Gastroesophageal sphincter (tissue), 4 donors: ENCODE measurements at regions not wholly inside any gene's neighbourhood (a gene's known extent, or its start where the extent isn't known, plus 50 kb on each side); places are given as distances from the start of the nearest gene placed in this dataset.

Experiments
- ATAC-seq: fragments of 150-250 bp; one replicate; pipeline ENCODE4 v1.9.1; 2016; ENCODE audit warnings: mild to moderate bottlenecking, moderate library complexity
- H3K27ac ChIP-seq, 4 donors: fragments of 200-600 bp; sonication (generic) in 3 of 4; 1 replicate in 3 of 4; 2 replicates in 1 of 4; pipeline ENCODE4 v1.5.1; 2016 to 2019
- H3K27me3 ChIP-seq: fragments of 200-600 bp; sonication (generic); one replicate; pipeline ENCODE4 v1.5.1; 2019
- H3K36me3 ChIP-seq, 2 donors: fragments of 200-600 bp; sonication (generic); one replicate each; pipeline ENCODE4 v1.5.1; 2019; ENCODE audit warnings: control low read depth in 1 of 2
- H3K4me1 ChIP-seq, 3 donors: fragments of 200-600 bp; sonication (generic); 1 replicate in 2 of 3; 2 replicates in 1 of 3; pipeline ENCODE4 v1.5.1; 2016 to 2019; ENCODE audit warnings: control low read depth in 2 of 3
- H3K4me3 ChIP-seq, 2 donors: fragments of 200-600 bp; sonication (generic); one replicate each; pipeline ENCODE4 v1.5.1; 2019; ENCODE audit warnings: mild to moderate bottlenecking in 1 of 2, moderate library complexity in 1 of 2
- H3K9me3 ChIP-seq, 3 donors: fragments of 200-600 bp; sonication (generic); one replicate each; pipeline ENCODE4 v1.5.1; 2017 to 2019; ENCODE audit warnings: control low read depth in 2 of 3
- EP300 ChIP-seq: sonication (generic); formaldehyde crosslinking; IDR thresholded peaks from one replicate; pipeline ENCODE4 v1.6.1; 2017; ENCODE audit warnings: antibody characterized with exemption, mild to moderate bottlenecking
- POLR2A ChIP-seq, 2 donors: fragments of 450-650 bp; IDR thresholded peaks; one replicate each; pipeline ENCODE4 v1.6.1; 2017; ENCODE audit warnings: antibody characterized with exemption in 2 of 2, mild to moderate bottlenecking in 2 of 2, moderate library complexity in 1 of 2
- POLR2AphosphoS5 ChIP-seq: sonication (generic); formaldehyde crosslinking; IDR thresholded peaks from one replicate; pipeline ENCODE4 v1.6.1; 2017; ENCODE audit warnings: antibody characterized with exemption
- WGBS, 2 donors: methylation state at CpG; one replicate each; pipeline ENCODE4 v1.1.5; 2018; ENCODE audit warnings: low coverage in 1 of 2; 5-methylcytosine and 5-hydroxymethylcytosine counted together
- TF ChIP-seq, protein P1 (sequence below), 4 experiments: fragments of 200-600 bp in 2 of 4; fragments of 450-650 bp in 2 of 4; sonication (generic) in 1 of 4; IDR thresholded peaks; one replicate each; pipeline ENCODE4 v1.5.1; 2017 to 2019; ENCODE audit warnings: antibody characterized with exemption in 4 of 4, mild to moderate bottlenecking in 2 of 4, moderate library complexity in 2 of 4

DNA sequence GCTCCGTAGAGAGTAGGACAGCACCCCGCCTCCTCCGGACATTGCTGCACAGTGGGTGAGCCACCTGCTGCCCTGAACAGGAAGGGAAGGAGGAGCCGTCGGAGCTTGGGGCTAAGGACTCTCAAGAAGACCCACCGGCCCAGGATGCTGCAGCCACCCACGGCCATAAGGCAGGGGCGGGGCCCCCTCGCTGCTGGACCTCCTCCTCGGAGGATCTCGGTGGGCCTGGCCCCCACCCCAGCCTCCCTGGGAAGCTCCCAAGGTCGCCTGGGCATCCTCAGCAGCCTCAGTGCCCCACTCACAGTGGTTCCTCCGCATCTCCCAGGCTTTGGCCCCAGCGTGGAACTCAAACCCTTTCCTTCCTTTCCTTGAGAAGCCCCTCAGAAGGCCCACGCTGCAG is 68.6 kb upstream of the DIO3 start:
- Histone ChIP-seq H3K4me3 (no peak overlapping the region), H3K4me1 (peaks cover 0 to 9% (median 0%) of the 10 kb centered on the region in 3 donors), H3K27ac (no peak overlapping the region), H3K36me3 (no peaks in the 10 kb centered on the region), H3K27me3 (peaks cover 36% of the 10 kb centered on the region), H3K9me3 (peaks cover 0 to 30% (median 0%) of the 10 kb centered on the region in 3 donors)
- no CpG with 5 or more reads among the region's 15 CpGs for WGBS, 2 donors
- no peak for ATAC-seq
- no peak for TF ChIP-seq POLR2AphosphoS5
- TF ChIP-seq, protein P1, sequence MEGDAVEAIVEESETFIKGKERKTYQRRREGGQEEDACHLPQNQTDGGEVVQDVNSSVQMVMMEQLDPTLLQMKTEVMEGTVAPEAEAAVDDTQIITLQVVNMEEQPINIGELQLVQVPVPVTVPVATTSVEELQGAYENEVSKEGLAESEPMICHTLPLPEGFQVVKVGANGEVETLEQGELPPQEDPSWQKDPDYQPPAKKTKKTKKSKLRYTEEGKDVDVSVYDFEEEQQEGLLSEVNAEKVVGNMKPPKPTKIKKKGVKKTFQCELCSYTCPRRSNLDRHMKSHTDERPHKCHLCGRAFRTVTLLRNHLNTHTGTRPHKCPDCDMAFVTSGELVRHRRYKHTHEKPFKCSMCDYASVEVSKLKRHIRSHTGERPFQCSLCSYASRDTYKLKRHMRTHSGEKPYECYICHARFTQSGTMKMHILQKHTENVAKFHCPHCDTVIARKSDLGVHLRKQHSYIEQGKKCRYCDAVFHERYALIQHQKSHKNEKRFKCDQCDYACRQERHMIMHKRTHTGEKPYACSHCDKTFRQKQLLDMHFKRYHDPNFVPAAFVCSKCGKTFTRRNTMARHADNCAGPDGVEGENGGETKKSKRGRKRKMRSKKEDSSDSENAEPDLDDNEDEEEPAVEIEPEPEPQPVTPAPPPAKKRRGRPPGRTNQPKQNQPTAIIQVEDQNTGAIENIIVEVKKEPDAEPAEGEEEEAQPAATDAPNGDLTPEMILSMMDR (IDR thresholded peaks at IDR 0.05) = no peak

DNA sequence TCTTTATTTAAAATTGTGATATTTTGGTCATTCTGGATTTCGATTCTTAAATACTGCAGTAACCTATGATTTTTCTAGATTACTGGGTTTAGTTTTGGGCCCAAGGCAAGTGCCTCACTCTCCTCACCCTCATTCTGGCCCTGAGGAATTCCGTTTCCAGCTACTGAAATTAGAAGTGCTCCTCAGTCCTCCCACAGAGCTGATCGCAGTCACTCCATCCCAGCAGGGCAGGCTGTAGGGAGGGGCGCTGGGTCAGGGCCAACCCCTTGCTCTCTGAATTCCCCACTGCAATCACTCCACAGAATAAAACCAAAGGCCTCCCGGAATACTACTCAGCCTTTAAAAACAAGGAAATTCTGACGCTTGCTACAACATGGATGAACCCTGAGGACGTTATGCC is 66.5 kb upstream of the DIO3 start:
- WGBS, 2 donors = 57 to 73% methylated on average over 3 of the region's 7 CpGs
- Histone ChIP-seq H3K4me1 (peaks cover 0 to 11% (median 0%) of the 10 kb centered on the region in 3 donors), H3K36me3 (no peaks in the 10 kb centered on the region), H3K9me3 (peaks cover 0 to 18% (median 0%) of the 10 kb centered on the region in 3 donors), H3K27me3 (peaks cover 57% of the 10 kb centered on the region), H3K27ac (no peak overlapping the region), H3K4me3 (no peak overlapping the region)
- TF ChIP-seq EP300 (no peak), POLR2AphosphoS5 (no peak), POLR2A (IDR thresholded peaks at IDR 0.05) (no peak)
- TF ChIP-seq, protein P1 (IDR thresholded peaks at IDR 0.05) = no peak
- no peak for ATAC-seq

DNA sequence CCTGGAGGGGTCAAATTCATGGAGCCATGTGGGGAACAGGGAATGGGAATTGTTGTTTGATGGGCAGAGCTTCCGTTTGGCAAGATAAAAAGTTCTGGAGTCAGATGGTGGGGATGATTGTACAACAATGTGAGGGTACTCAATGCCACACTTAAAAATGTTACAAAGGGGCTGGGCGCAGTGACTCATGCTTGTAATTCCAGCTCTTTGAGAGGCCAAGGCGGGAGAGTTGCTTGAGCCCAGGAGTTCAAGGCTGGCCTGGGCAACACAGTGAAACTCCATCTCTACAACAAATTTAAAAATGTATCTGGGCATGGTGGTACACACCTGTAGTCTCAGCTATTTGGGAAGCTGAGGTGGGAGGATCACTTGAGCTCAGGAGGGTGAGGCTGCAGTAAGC is 66.0 kb upstream of the DIO3 start:
- 85 to 86% methylated on average over 3 of the region's 3 CpGs for WGBS, 2 donors
- H3K36me3 ChIP-seq = no peaks in the 10 kb centered on the region
- TF ChIP-seq POLR2A (IDR thresholded peaks at IDR 0.05) (no peak), POLR2AphosphoS5 (no peak), EP300 (no peak)
- TF ChIP-seq, protein P1 (IDR thresholded peaks at IDR 0.05) = no peak
- H3K4me3 ChIP-seq = no peak overlapping the region
- peaks cover 61% of the 10 kb centered on the region for H3K27me3 ChIP-seq
- H3K27ac ChIP-seq = no peak overlapping the region
- H3K4me1 ChIP-seq = peaks cover 0 to 11% (median 0%) of the 10 kb centered on the region in 3 donors
- H3K9me3 ChIP-seq = peaks cover 0 to 18% (median 0%) of the 10 kb centered on the region in 3 donors
- no peak for ATAC-seq

DNA sequence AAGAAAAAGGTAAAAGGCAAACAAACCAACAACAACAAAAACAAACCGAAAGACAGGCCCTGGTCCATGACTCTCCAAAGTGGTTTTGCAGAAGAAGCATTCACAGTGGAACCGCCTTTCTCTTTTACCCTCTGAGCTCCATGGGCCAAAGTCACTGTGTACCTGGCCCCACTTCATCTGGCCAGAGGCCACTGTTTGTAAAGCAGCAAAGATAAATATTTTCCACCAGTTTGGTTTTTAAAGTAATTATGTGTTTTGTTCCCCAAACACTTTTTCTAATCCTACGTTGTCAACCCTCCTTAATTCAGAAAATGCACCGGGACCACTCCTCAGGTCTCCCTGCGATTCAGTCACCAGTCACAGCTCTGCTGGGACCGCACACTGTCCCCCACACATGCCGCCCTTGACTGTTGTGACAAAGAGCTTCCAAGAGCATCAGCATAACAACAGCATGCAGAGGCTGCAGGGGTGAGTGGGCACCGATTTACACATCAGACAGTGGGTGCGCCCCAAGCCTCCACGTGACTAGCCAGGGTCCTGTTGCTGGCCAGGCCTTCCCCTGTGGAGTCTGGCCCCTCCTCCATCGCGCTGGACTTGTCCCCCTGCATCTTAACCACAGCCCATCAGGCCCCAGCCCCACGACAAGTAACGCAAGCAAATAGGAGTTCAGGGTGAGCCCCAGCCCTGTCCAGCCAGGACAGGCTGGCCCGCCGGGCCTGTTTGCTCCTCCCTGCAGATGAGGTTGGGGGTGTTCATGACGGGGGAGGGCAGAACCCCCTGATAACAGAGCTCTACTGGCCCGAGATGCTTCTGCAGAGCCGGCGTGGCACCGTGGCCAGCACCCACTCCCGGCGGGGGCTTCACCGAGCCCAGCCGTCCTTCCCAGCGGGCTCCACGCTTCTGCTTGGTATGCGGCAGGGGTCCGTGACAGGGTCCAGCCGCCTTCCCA is 65.2 kb upstream of the DIO3 start:
- peaks cover 65% of the 10 kb centered on the region for H3K27me3 ChIP-seq
- TF ChIP-seq, protein P1 (IDR thresholded peaks at IDR 0.05) = no peak
- no peak for TF ChIP-seq POLR2AphosphoS5
- TF ChIP-seq EP300 = no peak
- no peak for TF ChIP-seq POLR2A (IDR thresholded peaks at IDR 0.05)
- peaks cover 0 to 18% (median 0%) of the 10 kb centered on the region in 3 donors for H3K9me3 ChIP-seq
- H3K27ac ChIP-seq = no peak overlapping the region
- no peak overlapping the region for H3K4me3 ChIP-seq
- no peak for ATAC-seq
- 58 to 67% methylated on average over 2 to 12 of the region's 30 CpGs for WGBS, 2 donors
- H3K4me1 ChIP-seq = peaks cover 0 to 11% (median 0%) of the 10 kb centered on the region in 3 donors
- H3K36me3 ChIP-seq = no peaks in the 10 kb centered on the region
